ENCODE measurements at regions not wholly inside any gene's neighbourhood (a gene's known extent, or its start where the extent isn't known, plus 50 kb on each side); places are given as distances from the start of the nearest gene placed in this dataset.

- no peak for DNase-seq (ENCODE audit: low read depth)
Observed at GRCh38 chr2:156088587-156088986, 243.9 kb downstream of the NR4A2 start.

DNA sequence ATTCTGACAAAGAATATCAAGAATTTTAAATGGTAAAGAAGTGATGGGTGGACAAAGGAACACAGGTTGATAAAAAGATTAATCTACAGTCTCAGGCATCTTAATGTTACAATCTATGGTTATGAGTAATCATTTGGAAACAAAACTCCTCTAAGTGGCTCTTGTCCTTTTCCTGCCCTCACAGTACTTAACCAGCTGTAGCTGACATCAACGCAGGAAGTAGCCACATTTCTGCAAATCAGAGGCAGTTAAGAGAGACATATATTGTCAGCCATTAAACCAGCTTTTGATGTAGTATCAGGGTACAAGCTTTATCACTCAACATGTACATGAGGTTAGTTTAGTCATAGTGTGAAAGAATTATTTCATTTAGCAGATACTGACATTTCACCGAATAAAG, 244.6 kb downstream of the NR4A2 start:
- peak; percentile 1 for DNase-seq (ENCODE audit: low read depth)

DNA sequence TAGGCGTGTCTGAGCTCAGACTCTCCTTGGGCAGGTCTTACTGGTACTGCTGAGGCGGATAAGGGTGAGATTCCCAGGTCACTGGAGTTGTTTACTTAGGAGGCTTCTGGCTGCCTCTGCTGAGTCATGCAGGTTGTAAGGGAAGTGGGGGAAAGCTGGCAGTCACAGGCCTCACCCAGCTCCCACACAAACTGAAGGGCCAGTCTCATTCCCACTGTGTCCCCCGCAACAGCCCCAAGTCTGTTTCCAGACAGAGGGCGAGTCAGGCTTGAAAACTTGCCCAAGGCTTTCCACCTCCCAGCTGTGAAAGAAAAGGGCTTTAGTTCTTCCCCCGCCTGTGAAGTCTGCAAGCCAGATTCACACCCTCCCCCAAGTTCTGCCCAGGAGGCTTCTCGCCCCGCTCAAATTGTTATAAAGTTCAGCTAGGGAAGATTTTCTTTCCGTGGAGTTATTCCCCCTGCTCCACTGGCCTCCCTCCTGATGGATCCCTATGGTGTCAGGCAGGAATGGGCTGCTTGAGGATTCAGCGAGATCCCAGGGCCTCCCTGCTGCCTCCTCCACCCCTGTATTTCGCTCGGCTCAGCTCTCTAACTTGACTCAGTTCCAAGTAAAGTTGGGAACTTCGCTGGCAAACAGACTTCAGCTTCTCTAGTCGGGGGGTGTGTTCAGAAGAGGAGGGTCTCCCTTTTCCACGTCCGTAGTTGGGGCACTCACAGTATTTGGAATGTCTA, 248.6 kb downstream of the NR4A2 start:
- no peak for DNase-seq (ENCODE audit: low read depth)

DNA sequence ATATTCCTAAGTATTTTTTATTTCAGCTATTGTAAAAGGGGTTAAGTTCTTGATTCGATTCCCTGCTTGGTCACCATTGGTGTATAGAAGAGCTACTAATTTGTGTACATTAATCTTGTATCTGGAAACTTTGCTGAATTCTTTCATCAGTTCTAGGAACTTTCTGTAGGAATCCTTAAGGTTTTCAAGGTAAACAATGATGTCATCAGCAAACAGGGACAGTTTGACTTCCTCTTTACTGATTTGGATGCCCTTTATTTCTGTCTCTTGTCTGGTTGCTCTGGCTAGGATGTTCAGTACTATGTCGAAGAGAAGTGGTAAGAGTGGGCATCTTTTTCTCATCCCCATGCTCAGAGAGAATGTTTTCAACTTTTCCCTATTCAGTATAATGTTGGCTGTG, 252.7 kb downstream of the NR4A2 start:
- DNase-seq (ENCODE audit: low read depth): no peak

- no peak for DNase-seq (ENCODE audit: low read depth)
Observed at GRCh38 chr2:156077041-156077742, 255.3 kb downstream of the NR4A2 start.

GRCh38 chr2:156065912-156066311, 266.6 kb downstream of the NR4A2 start:
- no peak for DNase-seq (ENCODE audit: low read depth)

- no peak for DNase-seq (ENCODE audit: low read depth)
Observed at GRCh38 chr2:156064540-156064939, 268.0 kb downstream of the NR4A2 start.

DNA sequence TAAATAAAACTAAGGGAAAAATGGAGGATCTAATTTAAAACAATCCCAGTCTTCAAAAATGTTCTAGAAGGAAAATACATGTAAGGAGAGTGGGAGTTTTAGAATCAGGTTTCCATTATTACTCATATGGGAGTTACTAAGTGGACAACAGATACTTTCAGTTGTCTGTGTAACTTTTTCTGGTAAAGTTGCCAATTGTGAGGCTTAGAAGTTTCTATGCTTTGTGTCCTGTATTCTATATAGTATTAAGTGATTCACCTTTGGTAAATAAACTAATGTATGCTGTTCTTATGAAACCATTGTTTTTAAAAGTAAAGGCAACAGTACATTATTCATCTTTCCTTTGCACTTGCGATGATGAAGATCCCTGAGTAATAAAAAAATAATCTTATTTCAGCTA, 274.9 kb downstream of the NR4A2 start:
- DNase-seq (ENCODE audit: low read depth): peak; percentile 17

- DNase-seq (ENCODE audit: low read depth): no peak
Observed at GRCh38 chr2:156054983-156055382, 277.5 kb downstream of the NR4A2 start.

DNA sequence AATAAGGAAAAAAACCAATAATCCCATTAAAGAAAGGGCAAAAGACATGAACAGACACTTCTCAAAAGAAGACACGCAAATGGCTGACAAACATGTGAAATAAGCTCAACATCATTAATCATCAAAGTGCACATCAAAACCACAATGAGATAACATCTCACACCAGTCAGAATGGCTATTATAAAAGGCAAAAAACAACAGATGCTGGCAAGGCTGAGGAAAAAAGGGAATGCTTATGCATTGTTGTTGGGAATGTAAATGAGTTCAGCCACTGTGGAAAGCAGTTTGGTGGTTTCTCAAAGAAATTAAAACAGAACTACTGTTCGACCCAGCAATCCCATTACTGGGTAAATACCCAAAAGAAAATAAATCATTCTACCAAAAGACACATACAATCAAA, 285.6 kb downstream of the NR4A2 start:
- no peak for DNase-seq (ENCODE audit: low read depth)

DNA sequence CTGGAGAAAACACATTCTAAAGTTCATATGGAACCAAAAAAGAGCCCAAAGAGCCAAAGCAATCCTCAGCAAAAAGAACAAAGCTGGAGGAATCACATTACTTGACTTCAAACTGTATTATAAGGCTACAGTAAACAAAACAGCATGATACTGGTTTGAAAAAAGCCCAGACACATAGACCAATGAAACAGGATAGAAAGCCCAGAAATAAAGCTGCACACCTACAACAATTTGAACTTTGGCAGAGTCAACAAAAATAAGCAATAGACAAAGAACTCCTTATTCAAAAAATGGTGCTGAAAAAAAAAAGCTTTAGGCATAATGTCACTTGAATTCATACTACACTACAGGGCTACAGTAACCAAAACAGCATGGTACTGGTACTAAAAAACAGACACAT, 289.6 kb downstream of the NR4A2 start:
- no peak for DNase-seq (ENCODE audit: low read depth)

DNA sequence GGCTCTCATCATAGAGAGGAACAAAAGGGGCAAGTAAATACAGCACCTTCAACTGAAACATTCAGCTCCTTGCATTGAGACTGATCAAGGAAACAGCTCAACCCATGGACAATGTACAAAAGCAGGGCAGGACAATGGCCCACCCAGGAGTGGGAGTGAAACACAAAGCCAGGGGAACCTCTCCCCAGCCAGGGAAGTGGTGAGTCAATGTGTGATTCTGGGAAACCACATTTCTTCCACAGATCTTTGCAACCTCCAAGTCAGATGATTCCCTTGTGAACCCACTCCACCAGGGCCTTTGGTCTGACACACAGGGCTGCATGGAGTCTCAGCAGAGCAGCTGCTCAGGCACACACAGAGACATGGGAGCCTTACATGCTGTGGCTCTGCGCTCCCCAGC, 294.5 kb downstream of the NR4A2 start:
- DNase-seq (ENCODE audit: low read depth): no peak

GRCh38 chr2:156037482-156037881, 295.0 kb downstream of the NR4A2 start:
- no peak for DNase-seq (ENCODE audit: low read depth)

- no peak for DNase-seq (ENCODE audit: low read depth)
Observed at GRCh38 chr2:156031121-156031520, 301.4 kb downstream of the NR4A2 start.

- no peak for DNase-seq (ENCODE audit: low read depth)
Observed at GRCh38 chr2:156023229-156023869, 309.2 kb downstream of the NR4A2 start.

DNA sequence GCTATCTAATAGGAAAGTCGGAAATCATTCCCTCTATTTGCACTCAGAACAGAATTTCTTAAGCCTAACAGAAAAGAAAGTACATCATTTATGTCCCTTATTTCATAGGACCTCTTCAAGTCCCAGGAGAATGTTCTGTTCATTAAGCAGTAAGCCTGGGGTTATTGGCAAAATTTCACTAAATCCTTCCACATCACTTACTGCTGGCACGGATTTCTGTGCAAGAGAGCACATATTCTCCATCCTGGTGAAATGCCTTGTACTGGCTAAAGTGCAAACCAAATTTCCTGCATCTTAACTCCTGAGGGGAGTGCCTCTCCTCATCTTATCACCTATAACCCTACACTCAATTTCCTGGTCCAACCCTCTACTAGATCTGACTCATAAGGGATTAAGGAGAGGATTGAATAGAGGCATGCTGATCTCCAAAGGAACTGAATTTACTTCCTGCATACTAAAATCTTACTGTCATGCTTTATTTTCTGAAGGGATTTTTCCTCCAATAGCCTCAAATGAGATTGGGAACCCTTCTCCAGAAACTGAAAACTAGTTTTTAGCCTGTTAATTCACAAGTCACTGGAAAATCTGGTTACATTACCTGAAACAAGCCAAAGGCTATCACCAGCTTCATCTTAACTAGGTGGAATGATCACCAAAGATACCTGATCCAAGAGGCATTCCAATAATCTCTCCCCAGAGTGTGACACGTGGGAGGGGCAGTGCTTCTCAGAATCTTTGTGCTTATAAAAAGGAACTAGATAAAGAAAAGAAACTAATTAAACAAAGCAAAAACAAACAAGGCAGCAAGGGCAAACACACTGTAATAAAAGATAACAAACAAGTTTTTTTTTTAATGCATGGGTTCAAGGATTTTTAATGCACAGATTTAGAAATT, 311.1 kb downstream of the NR4A2 start:
- DNase-seq (ENCODE audit: low read depth): no peak

- DNase-seq (ENCODE audit: low read depth): no peak
Observed at GRCh38 chr2:156019341-156019740, 313.2 kb downstream of the NR4A2 start.

DNA sequence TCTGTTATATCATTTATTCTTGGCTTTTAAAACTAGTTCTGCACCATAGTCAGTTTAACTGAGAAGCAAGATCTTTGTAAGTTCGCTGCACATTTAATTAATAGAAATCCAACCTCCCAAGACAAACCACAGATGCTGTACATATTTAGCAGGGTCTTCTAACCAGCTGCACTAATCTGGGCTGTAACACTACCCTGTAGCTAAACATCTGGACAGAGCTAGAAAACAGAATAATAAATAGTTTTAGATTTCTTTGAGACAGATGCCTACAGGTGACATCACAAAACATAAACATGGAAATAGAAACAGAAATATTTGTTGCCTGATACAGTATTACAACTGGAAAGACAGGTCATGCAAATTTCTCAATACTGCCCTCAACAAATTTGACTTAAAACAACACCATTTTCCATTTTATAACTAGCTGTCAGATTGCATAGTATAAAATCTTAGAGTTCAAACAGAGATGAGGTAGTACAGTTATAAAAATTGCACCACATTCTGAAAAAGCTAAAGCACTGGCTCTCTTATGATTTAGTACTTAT, 315.1 kb downstream of the NR4A2 start:
- peak; percentile 6 for DNase-seq (ENCODE audit: low read depth)

DNA sequence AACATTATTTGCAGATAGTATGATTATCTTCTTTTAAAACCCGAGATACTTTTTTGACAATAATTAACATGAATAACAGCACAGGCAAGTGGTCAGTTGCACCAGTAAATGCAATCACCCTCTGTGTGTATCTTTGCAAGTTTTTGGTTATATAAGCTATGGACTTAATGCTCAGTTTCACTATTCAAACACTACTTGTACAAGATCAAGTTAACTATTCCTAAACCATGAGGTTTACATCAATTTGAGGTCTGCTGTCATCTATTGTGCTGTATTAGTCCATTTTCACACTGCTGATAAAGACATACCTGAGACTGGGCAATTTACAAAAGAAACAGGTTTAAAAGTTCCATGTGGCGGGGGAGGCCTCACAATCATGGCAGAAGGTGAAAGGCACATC, 323.2 kb downstream of the NR4A2 start:
- DNase-seq (ENCODE audit: low read depth): no peak

DNA sequence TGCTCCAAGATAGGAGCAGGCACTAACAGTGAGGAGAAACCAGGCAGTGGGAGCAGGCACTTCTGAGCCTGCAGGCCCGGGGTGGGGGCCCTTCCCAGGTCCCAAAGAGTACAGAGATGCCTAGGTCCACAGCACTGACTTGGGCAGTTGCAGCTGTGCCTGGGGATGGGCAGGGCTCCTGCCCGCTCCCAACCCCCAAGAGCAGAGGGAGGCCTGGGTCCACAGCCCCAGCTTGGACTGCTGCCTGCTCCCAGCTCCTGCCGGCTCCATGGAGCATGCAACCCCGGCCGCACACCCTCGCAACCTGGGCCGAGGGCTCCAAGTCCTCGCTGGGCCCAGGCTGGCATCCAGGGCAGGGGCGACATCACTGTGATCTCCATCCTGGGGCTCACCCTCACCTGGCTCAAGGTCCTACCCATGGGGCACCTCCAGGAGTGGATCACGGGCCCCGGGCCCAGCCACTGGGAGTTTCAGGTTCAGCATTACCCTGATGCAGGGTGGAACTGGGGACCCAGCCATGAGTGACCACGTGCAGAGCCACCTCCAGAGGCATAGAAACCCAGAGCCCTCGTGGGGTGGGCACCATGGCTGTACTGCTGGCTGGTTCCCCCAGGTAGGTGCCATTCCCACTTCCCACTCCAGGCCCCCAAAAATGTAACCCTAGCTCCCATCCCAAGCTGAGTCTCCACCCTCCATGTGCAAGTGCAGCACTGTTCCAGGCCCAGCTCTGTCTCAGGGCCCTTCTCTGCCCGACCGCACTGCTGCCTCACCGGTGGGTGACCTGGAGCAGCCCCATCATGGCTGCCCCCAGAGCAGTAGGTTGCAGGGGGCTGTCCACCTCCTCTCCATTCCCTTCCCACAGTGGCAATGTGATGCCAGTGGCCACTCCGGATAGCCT, 325.6 kb downstream of the NR4A2 start:
- DNase-seq (ENCODE audit: low read depth): no peak

All from fibroblast of gingiva (primary cell).